HS-5 (cell line): ENCODE measurements at regions not wholly inside any gene's neighbourhood (a gene's known extent, or its start where the extent isn't known, plus 50 kb on each side); places are given as distances from the start of the nearest gene placed in this dataset.

ENCODE experiments used
- DNase-seq: peaks from one replicate; pipeline ENCODE4 v3.0.0-alpha.2; 2012; ENCODE audit warnings: low read depth

DNA sequence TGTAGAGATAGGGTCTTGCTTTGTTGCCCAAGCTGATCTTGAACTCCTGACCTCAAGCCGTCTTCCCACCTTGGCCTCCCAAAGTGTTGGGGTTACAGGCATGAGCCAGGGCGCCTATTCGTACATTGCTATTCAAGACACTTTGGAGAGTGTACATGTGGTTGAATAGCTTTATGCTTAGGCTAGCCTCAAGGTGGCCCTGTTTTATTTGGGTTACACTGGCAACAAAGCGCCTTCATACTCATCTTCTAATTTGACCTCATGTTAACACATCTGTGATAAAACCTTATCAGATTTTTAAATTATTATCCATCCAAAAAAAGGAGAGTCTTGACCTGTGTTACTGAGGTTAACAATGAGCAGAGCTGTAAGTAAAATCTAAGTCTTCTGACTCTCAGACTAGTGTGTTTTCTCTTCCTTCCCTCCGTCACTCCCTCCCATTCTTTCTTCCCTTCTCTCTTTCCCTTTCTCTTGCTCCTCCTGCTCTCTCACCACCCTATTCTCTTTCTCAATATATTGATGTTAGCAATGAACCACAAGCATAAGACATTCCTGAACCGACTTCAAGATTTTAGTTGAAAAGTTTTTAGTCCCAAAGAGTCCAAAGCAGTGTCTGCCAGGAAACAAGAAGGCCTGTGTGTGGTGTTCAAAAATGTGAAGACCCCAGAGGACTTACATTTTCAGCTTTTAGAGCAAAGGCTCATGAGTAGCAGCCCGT, 603.7 kb upstream of the CFAP20DC start:
- DNase-seq = no peak

DNA sequence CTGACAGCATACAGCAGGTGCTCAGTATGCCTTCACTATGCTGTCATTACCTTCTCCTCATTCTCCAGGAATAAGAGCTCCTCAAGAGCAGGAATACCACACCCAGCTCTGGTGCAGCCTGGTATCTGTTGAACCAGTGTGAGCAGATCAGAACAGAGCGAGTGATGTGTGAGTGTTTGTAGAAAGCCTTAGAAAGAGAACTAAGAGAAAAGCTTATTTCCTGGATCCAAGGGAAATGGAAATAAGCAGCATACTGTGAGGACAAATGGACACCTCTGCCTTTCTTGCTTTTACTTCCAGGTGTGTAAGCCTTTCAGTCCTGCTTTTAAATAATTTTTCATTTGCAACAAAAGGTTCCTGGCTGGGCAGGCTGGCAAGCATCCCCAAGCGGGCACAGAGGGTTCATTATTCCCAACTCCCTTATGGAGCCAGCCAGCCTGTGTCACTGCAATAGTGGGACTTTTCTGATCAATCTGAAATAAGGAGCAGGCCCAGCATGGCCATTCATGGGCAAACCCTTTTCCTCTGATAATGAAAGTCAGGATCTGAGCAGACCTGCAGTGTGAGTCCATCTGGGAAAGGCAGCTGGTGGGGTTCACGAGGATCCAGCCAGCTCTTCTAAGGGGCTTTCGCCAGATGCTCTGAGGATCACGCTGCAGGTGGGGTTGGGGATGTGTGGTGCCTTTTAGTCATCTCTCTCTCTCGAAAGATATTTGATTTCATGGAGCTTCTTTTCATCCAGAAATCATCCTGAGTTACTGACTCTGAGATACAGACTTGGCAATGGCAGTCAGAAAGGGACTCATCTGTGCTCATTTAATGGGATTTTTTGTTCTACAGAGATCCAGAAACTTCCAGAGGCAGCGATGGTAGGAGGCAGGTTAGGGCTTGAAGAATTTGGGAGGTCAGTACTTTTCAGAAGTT, 594.9 kb upstream of the CFAP20DC start:
- no peak for DNase-seq

DNA sequence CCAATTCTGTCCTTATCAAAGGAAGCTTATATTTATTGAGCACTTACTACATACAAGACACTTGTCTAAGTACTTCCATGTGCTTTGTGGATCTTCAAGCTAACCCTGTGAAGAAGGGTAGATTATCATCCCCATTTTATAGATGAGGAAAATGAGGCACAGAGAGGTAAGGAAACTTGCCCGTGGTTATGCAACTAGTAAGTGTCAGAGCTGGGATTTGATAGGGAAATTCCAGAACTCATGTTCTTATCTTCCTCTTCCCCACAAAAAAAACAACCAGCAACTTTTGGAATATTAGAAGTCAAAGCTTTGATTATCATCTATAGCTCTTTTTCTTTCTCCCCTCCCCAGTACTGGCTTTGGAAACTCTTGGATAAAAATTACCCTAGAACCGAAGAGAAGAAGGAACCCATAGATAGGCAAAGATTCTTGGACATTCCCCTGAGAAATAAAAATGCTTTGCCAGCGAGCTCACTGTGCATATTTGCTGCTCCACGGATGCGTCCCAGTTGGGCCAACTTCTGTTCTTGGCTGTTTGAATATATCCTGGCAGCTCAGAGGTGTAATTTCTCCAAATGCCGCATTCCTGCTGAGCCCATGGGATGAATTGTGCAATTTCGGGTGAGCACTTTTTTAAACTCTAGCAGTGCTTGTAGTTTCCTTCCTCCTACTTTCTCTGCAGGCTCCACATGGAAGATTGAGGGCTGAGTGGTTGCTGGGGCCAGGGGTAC, 591.5 kb upstream of the CFAP20DC start:
- DNase-seq = no peak

DNA sequence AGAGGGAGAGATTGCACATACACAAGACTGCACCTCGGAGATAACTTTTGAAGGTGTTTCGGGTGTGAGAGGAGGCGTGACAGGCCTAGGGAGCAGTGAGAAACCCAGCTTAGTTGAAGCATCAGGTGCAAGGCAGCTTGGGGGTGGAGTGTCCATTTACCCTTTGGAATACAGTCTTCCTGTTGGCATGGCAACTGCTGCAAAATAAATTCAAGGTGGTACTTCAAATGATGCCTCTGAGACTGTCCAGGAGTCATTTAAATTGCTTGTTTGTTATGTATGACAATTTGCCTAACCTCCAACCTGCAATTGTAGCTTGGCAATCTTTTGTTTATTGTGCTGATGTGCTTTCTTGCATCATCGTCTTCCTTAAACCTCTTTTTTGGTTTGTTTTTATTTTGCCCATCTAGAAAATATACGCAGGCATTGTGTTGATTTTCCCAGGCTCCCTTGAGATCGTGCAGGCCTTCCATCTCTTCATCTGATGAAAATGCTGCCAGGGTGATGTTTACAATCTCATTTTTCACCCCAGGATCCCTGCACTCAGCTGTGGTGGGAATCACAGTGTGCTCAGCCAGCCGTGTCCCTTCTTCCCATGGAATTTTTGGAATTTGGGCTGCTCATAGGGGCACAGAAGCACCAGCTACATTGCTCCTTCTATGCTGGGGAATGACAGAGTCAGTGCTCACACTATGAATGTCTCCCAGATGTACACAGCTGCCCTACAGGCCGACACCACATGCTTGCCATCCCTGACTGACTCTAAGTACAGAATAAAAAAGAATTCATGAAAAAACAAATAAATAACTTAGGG, 583.1 kb upstream of the CFAP20DC start:
- DNase-seq = no peak

DNA sequence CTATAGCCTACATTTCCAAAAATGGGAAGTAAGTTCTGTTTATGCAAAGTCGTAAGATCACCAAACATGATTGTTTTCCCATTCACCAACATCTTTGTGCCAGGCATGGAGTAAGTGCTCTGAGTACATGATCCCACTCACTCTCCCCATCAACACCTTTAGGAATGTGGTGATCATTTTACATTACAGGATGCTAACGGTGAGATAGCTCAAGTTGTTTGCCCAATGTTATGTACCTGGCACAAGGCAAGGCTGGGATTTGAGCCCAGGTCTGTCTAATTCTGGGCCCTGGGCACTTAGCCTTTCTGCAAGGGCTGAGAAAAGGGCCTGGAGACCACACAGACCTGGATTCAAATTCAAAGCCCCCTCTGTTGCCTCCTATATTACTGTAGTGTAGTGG, 581.7 kb upstream of the CFAP20DC start:
- no peak for DNase-seq

DNA sequence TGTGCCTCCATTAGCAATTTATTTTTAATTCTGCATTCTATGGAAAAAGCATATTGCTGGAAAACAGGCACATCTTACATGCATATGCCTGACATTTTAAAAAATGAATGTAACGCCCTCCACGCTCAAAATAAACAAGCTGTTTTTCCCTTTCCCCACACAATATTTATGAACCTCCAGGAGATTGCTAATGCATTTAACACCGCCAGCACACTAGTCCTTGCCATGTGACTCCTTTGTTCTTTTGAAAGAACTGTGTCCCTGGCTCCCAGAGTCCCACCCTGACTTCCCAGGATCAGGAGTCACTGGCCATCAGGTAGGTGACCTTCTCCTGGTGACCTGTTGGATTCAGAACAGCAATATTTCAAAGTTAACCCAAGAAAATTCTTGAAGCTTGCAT, 571.2 kb upstream of the CFAP20DC start:
- no peak for DNase-seq

DNA sequence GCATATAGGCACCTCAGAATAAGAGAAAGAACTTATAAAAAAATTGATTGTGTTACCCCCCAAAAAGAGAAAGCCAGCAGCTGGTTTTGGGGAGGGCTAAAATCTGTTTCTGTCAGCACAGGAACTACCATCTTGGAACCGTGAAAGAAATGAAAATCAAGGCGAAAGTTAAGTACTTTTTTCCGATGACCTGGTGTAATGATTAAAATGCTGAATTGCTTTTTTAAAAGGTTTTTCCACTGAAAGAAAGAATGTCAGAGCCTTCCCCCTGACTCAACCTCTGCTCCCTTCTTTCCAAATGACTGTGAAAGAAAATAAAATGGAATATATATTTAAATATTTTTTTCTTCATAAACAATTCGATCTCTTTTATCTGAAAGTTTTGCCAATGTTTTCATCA, 570.5 kb upstream of the CFAP20DC start:
- no peak for DNase-seq

DNA sequence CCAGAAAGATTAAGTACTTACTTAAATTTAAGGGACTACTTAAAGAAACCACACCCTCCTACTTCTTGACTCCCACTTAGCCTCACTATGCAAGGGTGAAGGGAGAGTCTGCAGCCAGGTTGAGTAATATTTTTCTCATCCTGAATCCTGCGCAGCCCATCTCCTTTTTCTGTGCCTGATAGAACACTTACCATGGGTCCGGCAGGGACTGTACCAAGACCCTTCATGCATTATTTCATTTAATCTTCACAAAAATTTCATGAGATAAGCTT, 562.6 kb upstream of the CFAP20DC start:
- DNase-seq = no peak

DNA sequence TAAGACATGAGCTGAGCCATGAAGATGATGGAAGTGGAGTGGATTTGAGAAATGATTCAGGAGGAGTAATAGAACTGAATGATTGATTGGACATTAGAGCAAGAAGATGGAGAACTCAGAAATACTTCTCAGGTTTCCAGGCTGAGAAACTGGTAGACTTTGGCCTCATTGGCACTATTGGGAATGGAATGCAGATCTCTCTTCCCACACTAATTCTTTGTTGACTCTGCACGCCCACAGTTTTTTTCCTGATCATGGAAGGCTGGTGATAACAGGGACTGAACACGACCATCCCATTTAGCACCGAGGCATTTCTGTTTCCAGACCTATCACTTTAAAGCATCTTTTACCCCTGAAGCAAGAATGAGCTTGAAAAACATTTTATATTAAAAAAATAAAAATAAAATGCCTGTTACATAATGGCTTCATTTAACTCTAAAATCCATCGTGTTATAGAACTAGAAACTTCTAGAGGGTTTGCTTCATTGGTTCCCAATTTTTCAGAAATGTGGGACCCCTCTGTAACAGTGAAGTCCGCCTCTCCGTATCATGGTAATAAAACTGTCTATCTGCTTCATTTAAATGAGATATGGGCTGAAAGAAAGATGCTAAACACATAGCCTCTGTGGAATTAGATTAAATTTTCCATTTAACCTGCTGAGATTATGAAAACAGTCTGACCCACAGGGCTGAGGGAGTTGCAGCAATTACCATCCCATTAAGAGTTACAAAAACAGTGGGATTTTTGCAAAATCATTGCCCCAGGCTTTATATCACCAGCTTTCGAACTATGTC, 562.0 kb upstream of the CFAP20DC start:
- DNase-seq = no peak

DNA sequence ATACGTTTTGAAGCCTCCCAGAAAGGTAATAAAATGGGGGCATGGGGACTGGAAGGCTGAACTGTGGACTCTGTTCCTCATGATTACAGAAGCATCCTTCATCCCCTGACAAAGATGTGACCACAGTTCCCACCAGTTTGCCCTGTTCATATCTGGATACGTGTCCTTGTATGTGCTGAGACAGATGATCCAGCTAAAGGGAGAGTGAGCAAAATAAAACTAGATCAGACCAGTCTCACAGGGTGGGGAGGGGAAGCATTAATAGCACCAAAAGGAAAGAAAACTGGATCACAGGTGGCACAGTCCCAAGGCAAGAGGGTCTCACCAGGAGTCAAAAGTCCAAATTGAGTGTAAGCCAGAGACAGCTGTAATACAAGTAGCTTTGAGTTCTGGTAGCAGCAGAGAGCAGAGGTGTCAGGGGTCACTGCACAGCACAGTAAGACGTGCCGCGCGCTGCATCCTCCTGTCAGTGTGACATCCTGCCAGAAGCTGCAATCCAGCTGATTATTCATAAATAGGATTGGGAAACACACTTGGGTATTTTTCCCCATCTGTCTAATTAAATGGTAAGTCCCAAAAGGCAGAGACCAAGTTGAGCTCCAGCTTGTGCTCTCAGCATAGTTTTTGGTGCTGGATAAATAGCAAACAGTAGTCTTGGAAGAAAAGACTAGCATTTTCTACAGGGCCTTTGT, 560.0 kb upstream of the CFAP20DC start:
- no peak for DNase-seq

DNA sequence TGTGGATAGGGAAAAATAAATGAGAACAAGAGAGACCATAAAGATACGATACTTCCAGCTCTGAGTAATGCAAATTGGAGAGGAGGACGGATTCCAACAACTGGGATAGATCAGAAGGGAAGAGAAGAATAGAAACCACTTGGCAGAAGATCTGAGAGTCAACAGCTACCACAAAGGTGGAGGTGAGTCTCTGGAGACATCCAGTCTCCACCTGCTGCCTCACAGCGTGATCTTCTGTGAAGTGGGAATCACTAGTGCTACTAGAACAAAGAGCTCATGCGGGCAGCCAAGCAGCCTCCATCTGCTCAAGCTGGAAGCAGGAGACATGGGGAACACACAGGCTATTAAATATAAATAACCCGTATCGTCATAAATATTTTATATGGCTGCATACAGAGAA, 558.5 kb upstream of the CFAP20DC start:
- DNase-seq = no peak

DNA sequence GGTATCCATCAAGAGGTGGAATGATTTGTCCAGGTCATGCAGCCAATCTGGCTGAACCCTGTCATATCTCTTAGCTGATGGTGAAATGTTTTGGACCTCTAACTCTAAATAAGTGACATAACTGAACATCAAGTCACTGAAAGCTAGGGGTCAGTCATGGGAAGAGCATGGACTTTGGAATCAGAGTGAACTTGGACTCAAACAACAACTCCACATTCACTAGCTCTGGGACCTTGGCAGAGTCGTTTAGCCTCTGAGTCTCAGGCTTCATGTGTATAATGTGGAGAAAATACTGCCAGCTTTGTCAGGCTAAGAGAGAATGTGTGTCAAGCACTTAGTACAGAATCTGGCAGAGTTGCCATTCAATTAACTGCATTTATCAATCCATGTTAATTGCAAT, 557.8 kb upstream of the CFAP20DC start:
- DNase-seq = no peak

DNA sequence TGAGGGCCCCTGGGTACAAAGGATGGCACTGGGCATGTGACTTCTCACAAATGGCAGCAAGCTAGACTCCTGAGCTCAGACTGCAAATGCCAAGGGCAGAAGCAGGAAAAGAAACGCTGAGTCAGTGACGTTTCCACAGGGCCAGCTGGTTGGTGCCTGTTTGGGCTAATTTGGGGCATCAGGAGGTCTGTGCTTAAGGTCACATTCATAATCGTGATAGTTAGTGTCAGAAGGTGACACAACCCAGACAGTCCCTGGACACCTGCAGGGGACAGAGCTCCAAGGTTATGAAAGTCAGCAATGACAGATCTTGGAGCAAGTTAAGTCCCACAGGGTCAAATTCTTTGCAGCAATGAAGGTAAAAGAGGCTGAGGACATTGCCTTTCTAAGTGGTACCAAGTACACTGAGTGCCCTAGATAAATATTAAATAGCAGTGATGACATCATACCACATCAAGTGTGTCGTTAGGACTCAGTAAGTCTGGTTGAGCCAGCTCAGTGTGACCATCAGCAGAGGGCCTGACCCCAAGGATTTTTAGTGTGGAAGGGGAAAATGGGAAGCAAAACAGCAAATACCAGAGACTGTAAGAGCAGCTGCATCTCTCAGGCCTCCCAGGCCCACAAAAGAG, 556.9 kb upstream of the CFAP20DC start:
- DNase-seq = no peak

DNA sequence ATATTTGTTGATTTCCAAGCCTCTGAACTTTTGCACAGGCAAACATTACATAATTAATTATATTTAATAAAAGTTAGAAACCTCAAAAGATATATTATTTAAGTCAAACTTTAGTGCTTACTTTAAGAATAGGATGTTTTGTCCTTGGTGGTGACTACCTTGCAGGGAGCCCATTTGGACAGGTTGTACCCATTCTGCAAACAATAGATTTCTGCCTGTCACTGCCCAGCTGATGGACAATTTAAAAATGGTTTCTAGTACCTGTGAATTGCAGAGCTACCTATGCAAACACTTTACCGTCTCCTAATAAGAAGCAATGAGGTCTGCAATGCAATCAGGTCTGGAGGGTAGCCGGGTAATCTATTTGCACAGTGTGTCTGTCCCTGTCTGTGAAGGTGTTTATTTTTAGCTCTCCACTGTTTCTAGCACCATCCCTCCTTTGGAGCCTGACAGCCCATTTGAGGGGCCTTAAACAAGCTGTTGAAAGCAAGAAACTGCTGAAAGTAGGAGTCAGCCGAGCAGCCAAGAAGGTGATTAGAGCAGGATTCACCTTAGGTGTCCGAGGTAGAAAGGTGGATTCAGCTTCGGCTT, 556.2 kb upstream of the CFAP20DC start:
- DNase-seq = no peak

DNA sequence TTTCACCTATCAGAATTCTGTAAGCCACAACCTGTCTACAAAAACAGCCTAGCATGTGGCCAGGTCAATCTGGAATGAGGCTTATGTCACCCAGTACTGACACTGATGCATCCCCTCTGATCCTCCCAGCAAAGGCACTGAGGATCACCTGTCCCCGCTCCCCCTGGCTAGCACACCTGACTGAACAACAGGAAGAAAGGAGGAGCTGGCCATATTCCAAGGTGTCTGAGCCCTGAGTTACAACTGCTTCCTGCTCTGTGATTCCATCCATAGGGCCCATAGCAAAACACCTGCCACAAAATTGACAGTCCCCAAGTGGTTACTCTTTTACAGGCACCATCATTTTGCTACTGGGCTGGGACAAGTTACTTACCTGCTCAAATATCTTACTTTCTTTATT, 555.5 kb upstream of the CFAP20DC start:
- no peak for DNase-seq

DNA sequence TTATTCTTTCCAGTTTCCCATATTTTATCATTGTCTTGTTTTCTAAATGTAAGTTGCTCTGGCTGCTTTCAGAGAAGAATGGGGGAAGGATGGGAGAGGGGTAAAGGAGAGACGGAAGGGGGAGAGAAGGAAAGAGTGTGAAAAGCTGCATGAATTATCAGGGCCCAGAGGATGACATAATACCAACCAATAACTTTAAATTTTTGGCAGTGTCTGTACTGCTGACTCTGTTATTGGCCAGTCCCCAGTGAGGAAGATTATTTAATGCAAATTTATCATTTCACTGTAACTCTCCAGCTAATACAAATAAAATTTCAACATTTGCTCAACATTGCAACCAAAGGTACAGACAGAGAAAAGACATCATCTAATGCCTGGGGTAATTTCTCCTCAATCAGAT, 551.7 kb upstream of the CFAP20DC start:
- no peak for DNase-seq

DNA sequence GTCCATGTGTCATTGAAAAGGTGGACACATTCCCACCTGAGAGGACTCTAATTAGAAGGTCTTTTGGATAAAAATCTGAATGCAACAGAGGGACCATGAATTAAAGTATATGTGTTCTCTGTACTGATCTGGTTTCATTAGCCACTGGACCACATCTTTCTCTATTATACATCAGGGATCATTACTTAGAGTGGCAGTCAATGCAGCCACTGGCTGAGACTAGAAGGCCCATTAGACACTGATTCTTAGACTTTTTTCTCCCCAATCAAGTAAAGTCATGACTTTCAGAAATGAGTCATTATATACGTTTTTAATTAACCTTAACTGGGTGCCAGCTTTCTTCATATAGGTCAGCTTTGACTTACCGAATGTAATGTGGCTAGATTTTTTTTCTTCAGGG, 550.8 kb upstream of the CFAP20DC start:
- no peak for DNase-seq

DNA sequence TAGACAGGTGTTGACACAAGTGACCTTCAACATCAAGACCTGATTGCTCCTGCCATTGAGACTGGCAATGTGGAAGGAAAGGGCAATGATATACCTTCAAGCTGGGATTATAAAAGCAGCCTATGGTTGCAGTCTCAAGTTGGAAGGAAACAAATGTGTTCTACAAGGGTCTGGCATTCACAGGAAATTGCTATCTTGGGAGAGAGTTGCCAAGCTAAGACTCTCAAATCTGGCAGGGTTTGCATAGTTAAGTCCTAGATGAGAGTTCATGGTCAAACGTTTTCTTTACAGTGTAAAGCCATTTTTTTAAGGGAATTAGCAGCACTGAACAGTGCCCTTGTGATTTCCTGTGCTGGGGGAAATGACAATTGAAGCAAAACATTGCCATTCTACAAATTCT, 546.9 kb upstream of the CFAP20DC start:
- no peak for DNase-seq

DNA sequence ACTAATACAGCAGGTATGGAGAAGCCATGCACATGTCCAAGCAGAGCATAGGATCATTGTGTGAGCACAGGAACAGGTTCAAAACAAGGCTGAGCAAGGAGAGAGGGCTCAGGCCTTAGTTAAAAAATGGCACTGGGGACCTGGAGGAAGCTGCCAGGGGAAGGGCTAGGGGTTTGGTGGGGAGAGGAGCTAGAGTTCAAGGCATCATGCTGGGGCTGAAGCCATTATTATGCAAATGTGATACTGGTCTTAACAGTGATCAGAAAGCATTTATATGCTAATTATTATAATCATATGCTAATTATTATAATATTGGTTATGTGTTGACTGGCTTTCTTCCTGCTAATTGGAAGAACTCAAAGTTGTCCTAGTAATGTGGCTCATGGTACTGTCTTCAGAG, 546.0 kb upstream of the CFAP20DC start:
- no peak for DNase-seq

DNA sequence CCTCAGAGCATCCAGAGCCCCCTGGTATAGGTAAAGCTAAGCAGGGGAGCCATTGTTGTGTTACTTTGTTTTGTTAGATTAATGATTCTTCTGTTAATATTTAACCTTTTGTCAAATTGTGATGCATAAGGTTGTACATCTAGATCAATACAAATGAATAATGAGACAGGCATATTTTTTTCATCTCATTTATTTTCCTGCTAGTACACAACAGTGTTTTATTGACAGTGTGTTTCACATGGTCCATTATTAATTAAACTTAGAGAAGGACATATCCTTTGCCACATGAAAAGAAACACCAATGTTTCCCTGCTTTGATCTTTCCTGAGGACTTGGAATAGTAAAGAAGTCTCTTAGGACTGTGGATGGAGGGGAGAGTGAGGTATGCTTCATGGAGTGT, 543.6 kb upstream of the CFAP20DC start:
- no peak for DNase-seq
